ENCODE measurements at regions not wholly inside any gene's neighbourhood (a gene's known extent, or its start where the extent isn't known, plus 50 kb on each side); places are given as distances from the start of the nearest gene placed in this dataset.

- intact Hi-C loops (cut with DNase I), result no loop called here
- TF ChIP-seq, protein P1, sequence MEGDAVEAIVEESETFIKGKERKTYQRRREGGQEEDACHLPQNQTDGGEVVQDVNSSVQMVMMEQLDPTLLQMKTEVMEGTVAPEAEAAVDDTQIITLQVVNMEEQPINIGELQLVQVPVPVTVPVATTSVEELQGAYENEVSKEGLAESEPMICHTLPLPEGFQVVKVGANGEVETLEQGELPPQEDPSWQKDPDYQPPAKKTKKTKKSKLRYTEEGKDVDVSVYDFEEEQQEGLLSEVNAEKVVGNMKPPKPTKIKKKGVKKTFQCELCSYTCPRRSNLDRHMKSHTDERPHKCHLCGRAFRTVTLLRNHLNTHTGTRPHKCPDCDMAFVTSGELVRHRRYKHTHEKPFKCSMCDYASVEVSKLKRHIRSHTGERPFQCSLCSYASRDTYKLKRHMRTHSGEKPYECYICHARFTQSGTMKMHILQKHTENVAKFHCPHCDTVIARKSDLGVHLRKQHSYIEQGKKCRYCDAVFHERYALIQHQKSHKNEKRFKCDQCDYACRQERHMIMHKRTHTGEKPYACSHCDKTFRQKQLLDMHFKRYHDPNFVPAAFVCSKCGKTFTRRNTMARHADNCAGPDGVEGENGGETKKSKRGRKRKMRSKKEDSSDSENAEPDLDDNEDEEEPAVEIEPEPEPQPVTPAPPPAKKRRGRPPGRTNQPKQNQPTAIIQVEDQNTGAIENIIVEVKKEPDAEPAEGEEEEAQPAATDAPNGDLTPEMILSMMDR (IDR thresholded peaks at IDR 0.05), result no peak
- no peak for ATAC-seq
- no peaks in the 10 kb centered on the region for H3K4me1 ChIP-seq
- DNase-seq, result no peak
- WGBS, 3 donors, result 83 to 89% (median 88%) methylated on average over 10 of the region's 10 CpGs
- no peaks in the 10 kb centered on the region for H3K36me3 ChIP-seq (ENCODE audit: insufficient read depth in 1 of 2, low read depth in 1 of 2)
- H3K4me3 ChIP-seq, result no peak overlapping the region
- no peak overlapping the region for H3K27ac ChIP-seq
- H3K27me3 ChIP-seq (ENCODE audit: insufficient read depth in 3 of 3, low read length in 2 of 3), result peaks cover 0 to 2% (median 0%) of the 10 kb centered on the region in 3 donors
- no peaks in the 10 kb centered on the region for H3K9me3 ChIP-seq
These were observed 286.3 kb downstream of the CDH26 start for GRCh38 chr20:60244373-60245146.

DNA sequence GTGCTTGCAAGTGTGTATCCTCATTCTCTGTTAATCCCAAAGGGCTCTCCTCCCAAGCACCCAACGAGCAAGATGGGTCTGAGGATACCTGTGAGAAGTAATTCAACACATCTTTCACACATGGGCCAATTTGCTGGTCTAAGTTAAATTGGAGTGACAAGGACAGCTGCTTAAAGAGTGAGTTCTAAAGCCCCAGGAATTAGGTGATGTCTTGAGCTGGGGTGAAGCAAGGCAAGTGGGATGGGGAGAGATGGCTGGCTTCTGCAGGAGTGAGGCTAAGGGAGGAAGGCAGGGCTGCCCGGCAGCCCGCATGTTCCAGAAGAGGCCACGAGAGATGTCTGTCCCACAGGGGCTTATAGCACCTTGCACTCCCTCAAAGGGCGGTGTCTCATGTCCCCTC, 288.5 kb downstream of the CDH26 start:
- DNase-seq (no peak), ATAC-seq (no peak)
- Histone ChIP-seq H3K9me3 (no peaks in the 10 kb centered on the region), H3K27ac (no peak overlapping the region), H3K27me3 (ENCODE audit: insufficient read depth in 3 of 3, low read length in 2 of 3) (no peaks in the 10 kb centered on the region), H3K36me3 (ENCODE audit: insufficient read depth in 1 of 2, low read depth in 1 of 2) (no peaks in the 10 kb centered on the region), H3K4me3 (no peak overlapping the region), H3K4me1 (no peaks in the 10 kb centered on the region)
- intact Hi-C loops (cut with DNase I), result no loop called here
- WGBS, 3 donors, result 73 to 79% (median 73%) methylated on average over 5 of the region's 5 CpGs
- TF ChIP-seq, protein P1 (IDR thresholded peaks at IDR 0.05), result no peak

GRCh38 chr20:60249436-60249835, 291.2 kb downstream of the CDH26 start:
- H3K27ac ChIP-seq, result no peak overlapping the region
- no peaks in the 10 kb centered on the region for H3K4me1 ChIP-seq
- WGBS, 3 donors, result 83 to 89% (median 84%) methylated on average over 8 of the region's 8 CpGs
- ATAC-seq (peak in 2 of 4 donors; percentile 28 to 82), DNase-seq (no peak)
- TF ChIP-seq, protein P1 (IDR thresholded peaks at IDR 0.05), result no peak
- no peaks in the 10 kb centered on the region for H3K27me3 ChIP-seq (ENCODE audit: insufficient read depth in 3 of 3, low read length in 2 of 3)
- intact Hi-C loops (cut with DNase I), result no loop called here
- H3K9me3 ChIP-seq, result no peaks in the 10 kb centered on the region
- no peaks in the 10 kb centered on the region for H3K36me3 ChIP-seq (ENCODE audit: insufficient read depth in 1 of 2, low read depth in 1 of 2)
- no peak overlapping the region for H3K4me3 ChIP-seq

DNA sequence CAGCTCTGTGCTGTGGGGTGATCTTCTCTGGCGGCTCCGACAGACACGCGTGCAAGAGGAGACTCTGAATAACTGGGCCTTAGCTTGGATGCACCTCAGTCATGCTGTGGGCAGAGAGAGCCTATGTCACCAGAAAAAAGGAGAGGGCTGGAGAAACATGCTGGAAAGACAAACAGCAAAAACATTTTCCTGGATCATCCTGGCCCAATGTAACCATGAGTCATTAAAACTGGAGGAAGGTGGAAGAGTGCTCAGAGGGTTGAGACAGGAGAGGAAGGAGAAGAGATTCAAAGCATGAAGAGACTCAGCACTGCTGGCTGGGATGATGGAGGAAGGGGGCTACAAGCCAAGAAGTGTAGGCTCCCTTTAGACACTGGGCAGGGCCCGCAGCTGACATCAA, 292.0 kb downstream of the CDH26 start:
- 95 to 96% (median 96%) methylated on average over 5 of the region's 5 CpGs for WGBS, 3 donors
- H3K9me3 ChIP-seq, result no peaks in the 10 kb centered on the region
- no peak for DNase-seq
- H3K4me1 ChIP-seq, result no peaks in the 10 kb centered on the region
- ATAC-seq, result no peak
- no peak overlapping the region for H3K27ac ChIP-seq
- intact Hi-C loops (cut with DNase I), result no loop called here
- TF ChIP-seq, protein P1 (IDR thresholded peaks at IDR 0.05), result no peak
- no peaks in the 10 kb centered on the region for H3K27me3 ChIP-seq (ENCODE audit: insufficient read depth in 3 of 3, low read length in 2 of 3)
- no peak overlapping the region for H3K4me3 ChIP-seq
- H3K36me3 ChIP-seq (ENCODE audit: insufficient read depth in 1 of 2, low read depth in 1 of 2), result no peaks in the 10 kb centered on the region

GRCh38 chr20:60252866-60253265, 294.6 kb downstream of the CDH26 start:
- Histone ChIP-seq H3K27me3 (ENCODE audit: insufficient read depth in 3 of 3, low read length in 2 of 3) (no peaks in the 10 kb centered on the region), H3K4me3 (no peak overlapping the region), H3K4me1 (no peaks in the 10 kb centered on the region), H3K9me3 (no peaks in the 10 kb centered on the region), H3K36me3 (ENCODE audit: insufficient read depth in 1 of 2, low read depth in 1 of 2) (no peaks in the 10 kb centered on the region), H3K27ac (no peak overlapping the region)
- ATAC-seq, result no peak
- intact Hi-C loops (cut with DNase I), result no loop called here
- 83 to 85% (median 83%) methylated on average over 2 of the region's 2 CpGs for WGBS, 3 donors
- DNase-seq, result no peak
- TF ChIP-seq, protein P1 (IDR thresholded peaks at IDR 0.05), result no peak
